Activated T-cell treated with anti-CD3 and anti-CD28 coated beads for 1 hour (primary cell): ENCODE measurements at regions not wholly inside any gene's neighbourhood (a gene's known extent, or its start where the extent isn't known, plus 50 kb on each side); places are given as distances from the start of the nearest gene placed in this dataset.
"Not testable (repeated sequence)": the region's sequence is repeated elsewhere in the genome, so short reads cannot be mapped to it uniquely, and the experiment has no call there.

Experiments used
- DNase-seq: peaks from one replicate; pipeline ENCODE4 v3.0.0-alpha.2; 2020; ENCODE audit warnings: low read depth

- no peak for DNase-seq
Observed at GRCh38 chr22:22120160-22120559, 124.4 kb upstream of the VPREB1 start.

DNA sequence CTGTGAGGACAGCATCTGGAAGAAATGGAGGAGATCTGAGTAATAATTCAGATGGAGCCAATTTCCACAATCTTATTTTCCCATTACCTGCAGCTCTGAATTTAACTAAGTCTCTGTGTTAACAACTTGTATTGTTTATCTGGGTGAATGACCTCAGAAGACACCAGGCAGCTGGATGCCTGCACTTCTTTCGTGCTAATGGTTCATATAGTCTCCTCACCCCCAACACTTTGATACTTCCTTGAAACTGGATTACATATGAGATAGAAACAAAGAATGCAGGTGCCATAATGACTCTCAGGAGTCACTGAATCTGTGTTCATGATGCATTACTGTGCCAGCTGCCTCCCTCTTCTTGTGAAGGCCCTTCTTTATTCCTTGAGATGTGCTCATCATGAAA is 125.6 kb upstream of the VPREB1 start:
- DNase-seq = no peak

- DNase-seq = not testable (repeated sequence)
Observed at GRCh38 chr22:22117864-22118544, 126.6 kb upstream of the VPREB1 start.

GRCh38 chr22:22116997-22117770 is 127.4 kb upstream of the VPREB1 start:
- not testable (repeated sequence) for DNase-seq

GRCh38 chr22:22113701-22114100 is 130.9 kb upstream of the VPREB1 start:
- no peak for DNase-seq

DNA sequence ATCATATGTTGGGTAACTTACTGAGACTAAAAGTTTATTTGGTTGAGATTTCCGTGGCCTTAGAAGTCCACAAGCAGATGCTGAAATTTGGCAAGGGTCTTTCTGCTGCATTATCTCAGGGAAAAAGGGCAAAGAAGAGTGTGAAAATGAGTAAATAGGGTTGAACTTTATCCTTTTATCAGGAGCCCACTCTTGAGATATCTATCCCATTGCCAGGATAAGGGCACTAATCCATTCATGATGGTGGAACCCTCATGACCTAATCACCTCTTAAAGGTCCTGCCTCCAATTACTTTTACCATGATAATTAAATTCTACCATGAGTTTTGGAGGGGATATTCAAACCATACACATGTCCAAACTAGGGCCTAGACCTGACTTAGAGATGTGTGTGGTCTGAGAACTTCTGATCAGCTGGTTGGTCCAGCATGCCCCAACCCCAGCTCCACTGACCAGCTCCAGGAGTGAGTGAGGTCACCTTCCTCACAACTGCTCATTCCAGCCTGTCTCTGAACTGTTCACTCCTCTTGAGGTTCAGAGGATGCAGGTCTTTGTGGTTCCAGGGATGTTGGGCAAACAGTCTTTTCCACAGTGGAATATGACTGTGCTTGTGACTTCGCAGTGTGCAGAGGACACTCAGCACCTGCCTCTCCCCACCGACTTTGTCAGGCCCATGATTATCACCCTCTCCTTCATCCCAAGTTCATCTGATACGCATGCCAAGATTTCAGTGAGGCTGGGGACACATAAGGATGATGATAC is 130.1 kb upstream of the TOP3B start:
- no peak for DNase-seq

DNA sequence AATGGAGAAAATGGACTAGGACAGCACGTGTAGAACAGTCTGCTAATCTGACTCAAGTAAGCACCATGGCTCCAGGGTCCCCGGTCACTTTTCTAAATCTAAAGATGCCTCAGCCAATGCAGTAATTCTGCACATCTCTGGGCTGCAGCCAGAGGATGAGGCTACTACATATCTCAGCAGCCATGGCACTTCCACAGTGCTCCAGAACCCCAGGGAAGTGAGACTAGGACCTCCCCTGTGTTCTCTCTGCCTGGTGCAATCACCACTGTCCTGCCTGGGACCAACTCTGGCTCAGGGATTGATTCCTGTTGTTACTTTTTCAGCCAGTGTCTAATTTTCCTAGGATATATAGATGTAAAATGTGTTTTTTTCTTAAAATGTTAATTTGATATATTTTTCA is 129.4 kb upstream of the TOP3B start:
- DNase-seq = no peak

- no peak for DNase-seq
Observed at GRCh38 chr22:22111267-22111751, 128.7 kb upstream of the TOP3B start.

- no peak for DNase-seq
Observed at GRCh38 chr22:22110548-22111266, 128.1 kb upstream of the TOP3B start.

- DNase-seq = no peak
Observed at GRCh38 chr22:22109693-22110466, 127.3 kb upstream of the TOP3B start.

DNA sequence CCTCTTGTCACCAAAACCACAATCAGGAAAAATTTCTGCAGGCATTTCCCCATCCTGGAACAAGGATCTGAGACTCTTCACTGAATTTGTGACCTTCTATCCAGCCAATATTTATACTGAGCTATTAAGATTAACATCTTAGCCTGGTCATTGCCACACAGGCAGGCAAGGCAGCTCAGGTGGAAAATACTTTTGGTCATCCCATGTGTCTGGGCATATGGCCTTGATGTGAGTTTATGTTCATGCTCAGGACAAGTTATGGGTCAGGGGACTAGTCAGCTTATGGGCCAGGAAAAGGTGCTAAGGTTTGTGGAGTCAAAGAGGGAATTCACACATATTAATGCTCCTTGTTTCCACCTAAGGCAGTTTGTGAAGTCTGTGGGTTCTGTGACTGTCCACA is 124.3 kb upstream of the TOP3B start:
- DNase-seq = no peak

DNA sequence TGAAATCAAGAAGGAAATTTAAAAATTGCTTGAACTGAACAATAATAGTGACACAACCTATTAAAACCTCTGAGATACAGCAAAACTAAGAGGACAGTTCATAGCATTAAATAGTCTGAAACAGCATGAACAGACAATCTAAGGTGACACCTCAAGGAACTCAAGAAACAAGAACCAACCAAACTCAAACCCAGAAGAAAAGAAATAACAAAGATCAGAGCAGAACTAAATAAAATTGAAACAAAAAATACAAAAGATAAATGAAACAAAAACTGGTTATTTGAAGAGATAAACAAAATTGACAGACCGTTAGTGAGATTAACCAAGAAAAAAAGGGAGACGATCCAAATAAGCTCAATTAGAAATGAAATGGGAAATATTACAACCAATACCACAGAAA is 122.8 kb upstream of the TOP3B start:
- no peak for DNase-seq

GRCh38 chr22:22103078-22103875 is 120.7 kb upstream of the TOP3B start:
- no peak for DNase-seq

DNA sequence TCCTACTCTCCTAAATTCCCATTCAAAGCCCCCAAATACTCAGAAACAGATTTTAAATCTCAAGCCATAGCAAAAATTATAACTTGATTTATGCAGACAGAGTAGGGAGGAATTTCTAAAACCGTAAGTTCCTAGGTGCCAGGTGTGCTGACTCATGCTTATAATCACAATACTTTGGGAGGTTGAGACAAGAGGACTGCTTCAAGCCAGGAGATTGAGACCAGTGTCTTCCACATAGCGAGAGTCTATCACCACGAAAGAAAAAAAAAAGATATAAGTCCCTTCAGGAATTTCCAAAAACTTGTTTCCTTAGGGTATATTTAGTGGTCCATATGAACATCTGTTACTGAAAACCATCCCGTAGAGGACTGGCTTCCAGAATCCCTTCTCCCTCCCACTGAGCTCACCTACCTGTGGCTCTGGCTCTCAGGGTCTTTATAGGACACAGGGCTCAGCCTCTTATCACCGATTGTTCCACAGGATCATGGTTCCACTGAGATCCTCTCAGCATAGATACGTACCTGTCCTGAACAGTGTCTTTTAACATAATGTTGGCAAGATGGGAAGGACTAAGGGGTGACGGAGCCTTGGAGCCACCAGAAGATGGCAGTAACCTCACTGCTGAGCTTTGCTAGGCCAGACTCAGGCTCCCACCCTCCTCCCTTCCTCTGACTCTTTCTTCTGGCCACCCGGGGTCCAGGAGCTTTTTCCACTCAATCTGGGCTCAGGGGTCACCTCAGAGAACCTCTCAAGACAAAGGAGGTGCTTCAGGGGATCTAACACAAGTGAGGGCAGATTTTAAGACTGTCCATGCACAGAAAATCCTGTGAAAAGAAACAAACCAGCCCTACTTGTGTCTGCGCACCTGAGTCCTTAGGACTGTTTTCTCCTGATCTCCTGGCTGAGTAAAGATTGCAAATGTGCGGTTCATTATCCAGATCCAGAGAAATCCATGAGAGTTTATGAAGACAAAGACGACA is 117.5 kb upstream of the TOP3B start:
- no peak for DNase-seq

DNA sequence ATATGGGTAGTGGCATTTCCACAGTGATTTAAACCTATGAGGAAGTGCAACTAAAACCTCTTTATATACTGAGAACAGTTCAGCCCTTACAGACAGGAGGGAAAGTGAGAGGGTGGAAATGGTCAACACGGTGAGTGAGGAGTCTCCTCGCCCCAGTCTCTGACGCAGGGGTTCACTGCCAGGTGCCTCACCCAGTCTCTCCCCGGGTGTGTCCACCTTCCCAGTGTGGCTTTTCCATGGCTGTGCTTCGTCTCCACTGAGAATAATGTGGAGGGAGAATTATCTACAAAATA is 116.6 kb upstream of the TOP3B start:
- DNase-seq = no peak

DNA sequence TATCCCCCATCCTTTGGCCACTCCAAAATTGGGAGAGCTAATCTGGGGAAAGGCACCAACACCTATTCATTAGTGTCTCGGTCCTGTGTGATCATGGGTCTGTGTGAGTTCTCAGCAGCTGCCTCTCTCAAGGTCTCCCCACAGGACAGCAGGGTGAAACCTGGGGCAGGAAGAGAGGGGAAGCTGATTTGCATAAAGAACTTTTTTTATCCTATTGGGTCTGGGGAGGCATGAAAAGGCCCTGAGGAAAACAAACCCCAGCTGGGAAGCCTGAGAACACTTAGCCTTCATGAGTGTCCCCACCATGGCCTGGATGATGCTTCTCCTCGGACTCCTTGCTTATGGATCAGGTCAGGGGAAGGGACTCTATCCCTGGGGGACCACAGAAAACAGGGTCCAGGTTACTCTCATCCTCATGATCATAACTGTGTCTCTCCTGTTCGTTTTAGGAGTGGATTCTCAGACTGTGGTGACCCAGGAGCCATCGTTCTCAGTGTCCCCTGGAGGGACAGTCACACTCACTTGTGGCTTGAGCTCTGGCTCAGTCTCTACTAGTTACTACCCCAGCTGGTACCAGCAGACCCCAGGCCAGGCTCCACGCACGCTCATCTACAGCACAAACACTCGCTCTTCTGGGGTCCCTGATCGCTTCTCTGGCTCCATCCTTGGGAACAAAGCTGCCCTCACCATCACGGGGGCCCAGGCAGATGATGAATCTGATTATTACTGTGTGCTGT is 116.0 kb upstream of the TOP3B start:
- no peak for DNase-seq

GRCh38 chr22:22097727-22098228 is 115.2 kb upstream of the TOP3B start:
- DNase-seq = no peak

DNA sequence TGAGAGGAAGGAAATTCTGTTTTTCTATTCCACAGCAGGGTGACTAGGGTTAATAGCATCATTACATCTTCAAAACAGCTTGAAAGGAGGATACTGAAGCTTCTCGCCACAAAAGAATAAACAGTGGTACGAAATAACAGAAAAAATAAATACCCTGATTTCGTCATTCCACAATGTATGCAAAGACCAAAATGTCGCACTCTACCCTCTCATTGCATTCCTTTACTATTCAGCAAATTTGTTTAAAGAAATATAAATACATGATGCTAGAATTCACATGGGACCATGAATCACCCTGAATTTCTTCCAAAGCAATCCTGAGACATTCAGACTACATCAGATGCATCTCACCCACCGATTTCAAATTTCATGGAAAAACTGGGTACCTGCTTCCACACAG is 112.3 kb upstream of the TOP3B start:
- DNase-seq = no peak

- DNase-seq = no peak
Observed at GRCh38 chr22:22094514-22094913, 111.9 kb upstream of the TOP3B start.
